GM21825 (cell line): ENCODE measurements at regions not wholly inside any gene's neighbourhood (a gene's known extent, or its start where the extent isn't known, plus 50 kb on each side); places are given as distances from the start of the nearest gene placed in this dataset.

ENCODE experiments used
- ATAC-seq: cut with Tn5 transposase; IDR thresholded peaks from one replicate; pipeline ENCODE4 v1.9.1; 2021; ENCODE audit warnings: mild to moderate bottlenecking, moderate library complexity; ENCODE audit not compliant: unreplicated experiment

DNA sequence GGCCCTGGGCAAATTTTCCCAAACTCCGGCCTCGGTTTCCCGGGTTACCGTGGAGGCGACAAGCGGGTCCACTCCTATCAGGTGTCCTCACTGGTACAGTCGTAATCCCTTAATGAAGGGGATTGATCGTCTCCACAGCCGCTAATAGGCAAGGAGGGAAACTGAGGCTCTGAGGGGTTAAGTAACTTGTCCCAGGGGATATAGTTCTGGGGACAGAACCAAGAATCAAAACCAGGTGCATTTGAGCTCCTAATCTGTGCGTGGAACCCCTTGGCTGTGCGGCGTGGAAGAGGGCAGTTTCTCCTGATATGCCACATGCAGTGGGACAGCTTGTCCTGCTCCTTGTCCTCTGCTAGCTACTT, 157.2 kb downstream of the CYRIA start:
- ATAC-seq: no peak

DNA sequence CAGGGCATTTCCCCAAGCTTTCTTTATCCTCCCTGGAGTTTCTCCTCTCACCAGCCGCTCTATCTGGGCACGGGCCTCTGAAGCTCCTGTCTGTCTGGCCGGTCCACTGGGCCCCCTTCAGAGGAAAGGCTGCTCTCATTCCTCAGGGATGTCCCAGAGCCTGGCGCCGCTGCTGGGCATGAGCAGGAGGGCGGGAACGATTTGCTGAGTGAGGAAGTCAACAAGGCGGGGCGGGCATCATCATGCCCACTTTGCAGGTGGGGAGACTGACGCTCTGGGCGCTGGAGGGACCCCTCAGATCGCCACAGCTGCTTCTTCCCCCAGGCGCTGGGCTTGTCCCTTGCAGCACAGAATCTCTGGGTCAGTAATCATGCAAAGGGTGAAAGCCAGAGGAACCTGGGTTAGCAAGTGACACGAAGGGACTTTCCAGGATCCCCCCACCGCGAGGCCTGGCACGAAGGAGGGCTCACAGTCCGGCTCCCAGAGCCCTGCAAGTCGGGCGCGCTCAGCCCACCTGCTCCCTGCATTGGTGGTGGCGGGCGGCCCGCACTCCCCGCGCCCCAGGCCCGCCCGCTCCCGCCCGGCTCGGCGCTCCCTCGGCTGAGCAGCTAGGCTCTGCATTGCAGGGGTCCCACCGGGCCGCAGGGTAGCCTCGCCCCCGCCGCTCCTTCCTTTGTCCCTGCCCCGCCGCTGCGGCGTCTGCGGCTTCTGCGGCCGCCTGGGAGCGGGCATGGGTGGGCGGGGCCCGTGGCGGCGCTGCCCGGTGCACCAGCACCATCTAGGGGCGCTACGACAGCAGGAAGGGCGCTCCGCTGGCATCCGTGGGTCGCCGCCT, 157.8 kb downstream of the CYRIA start:
- ATAC-seq: no peak

DNA sequence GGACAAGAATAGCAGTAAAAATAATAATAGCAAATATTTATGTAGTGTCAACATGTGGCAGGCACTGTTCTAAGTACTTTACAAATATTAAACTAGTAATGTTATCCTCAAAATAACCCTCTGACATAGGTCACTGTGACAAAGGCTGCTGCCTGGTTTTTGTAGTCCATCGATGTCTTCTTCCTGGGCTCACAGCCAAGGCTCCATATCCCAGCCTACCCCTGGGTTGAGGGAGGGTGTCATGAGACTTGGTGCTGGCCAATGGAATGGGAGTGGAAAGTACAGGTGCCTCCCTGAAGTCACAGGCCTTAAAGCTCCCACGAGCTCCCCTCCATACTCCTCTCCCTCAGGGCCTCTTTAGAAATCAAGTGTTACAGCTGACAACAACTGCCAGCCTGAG, 159.3 kb downstream of the CYRIA start:
- no peak for ATAC-seq

DNA sequence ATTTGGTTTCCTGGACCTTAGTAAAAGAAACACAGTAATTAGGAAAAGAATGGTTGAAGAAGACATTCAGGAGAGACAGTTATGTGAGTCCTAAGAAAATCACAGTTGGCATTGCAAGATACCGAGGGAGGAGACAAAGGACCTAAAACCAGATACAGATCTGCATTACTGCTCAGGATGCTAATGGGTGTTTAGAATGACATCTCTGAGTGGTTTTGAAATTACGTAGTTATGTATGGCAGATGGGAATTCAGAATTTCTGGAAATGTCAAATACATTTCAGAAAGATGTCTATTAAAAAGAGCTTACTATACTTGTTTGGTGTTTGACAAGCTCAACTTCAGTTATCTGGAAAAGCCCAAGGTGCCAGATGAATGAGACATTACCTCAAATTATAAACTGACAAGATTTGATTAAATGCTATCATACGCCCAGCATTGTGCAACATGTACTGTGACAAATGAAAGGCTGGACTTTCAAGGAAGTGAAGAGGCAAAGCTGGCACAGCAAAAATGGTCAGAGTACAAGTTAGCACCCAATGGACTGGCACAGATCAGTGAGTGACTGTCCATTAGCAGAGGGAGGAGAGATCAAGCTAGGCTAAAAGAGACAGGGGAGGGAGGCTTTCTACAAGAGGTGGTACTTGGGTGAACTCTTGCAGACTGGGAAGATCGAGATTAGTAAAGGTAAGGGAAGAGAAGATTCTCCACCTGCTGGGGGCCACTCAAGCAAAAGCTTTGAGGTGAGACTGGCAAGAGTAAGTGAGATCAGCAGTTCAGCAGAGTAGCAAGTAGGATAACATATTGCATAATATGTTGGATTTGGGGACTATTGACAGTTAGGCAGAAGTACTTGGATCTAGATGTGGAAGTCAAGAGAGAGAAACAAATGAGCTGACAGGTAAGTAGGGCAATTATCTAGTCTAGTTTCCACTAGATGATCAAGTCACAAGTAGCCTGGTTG, 168.9 kb downstream of the CYRIA start:
- no peak for ATAC-seq

DNA sequence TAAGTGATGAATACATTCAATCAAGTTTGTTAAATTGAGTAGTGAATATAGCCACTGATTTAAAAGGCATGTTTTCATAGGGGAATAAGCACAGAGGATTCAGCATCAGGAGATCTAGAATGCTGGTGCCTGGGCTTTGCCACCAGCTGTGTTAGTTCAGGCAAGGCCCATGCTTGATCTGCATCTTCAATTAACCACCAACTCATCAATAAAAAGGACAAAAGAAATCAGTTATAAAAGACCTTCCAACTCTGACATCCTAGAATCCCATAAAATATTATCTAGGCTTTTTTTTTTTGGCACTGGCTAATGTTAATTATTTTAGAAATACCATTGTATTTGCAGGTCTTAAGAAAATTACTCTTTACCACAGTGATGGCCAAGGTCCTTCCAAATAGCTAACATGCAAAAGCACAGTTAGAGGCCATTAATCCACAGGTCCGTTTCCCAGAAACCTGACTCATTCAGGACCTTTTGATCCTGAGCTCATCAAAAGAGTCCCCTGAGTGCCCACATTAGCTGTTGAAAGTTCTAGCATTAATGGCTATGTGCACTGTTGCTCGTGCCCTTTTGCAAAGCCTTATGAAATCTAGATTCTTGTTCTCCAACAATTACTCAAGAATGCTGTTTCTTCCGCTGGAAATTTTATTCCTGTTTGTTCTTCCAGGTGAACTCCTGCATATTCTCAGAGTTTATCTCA, 170.0 kb downstream of the CYRIA start:
- ATAC-seq: no peak

DNA sequence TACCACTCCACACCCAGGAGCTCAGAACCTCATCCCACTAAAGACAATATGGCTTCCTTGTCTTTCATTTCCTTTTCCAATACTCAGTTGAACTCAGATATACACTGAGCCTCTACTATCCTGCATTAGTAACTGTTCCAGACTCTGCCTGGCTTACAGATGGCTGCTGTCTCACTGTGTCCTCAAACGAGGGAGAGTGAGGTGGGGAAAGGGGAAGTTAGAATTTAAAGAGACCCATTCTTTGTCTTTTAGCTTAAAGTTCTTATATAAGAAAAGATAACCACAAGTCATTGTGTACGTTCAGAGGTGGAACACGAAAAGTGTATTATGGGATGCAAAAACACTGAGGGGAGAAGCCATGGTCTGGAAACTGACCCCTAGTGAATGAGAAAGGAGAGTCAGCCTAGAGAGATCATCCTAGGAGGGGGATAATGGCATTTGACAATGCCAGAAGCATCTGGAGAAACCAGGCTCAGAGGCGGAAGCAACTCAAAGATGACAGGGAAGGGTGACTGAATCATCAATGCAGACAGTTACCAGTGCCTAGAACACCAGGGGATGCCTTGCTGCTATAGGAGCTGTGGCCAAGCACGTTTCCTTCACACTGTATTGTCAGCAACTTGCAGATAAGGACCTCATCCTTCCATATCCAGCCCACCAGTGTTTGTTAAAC, 170.7 kb downstream of the CYRIA start:
- no peak for ATAC-seq

DNA sequence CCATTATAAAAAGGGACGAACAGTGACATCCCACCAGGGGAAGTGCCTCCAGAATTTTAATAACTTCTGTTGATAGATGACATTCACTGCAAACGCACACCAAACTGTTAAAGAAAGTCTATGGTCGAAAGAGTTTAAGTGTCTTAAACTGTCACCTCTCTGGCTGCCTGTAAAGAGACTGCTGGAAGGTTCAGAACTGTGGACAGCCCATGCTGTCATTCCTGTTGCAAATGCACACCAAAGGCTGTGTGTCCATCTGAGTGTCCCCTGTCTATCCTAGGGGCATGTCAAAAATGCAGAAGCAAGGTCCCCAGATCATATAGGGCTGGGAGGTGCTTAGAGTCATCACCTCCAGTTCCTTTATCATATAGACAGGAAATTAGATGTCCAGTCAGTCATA, 171.8 kb downstream of the CYRIA start:
- ATAC-seq: no peak

DNA sequence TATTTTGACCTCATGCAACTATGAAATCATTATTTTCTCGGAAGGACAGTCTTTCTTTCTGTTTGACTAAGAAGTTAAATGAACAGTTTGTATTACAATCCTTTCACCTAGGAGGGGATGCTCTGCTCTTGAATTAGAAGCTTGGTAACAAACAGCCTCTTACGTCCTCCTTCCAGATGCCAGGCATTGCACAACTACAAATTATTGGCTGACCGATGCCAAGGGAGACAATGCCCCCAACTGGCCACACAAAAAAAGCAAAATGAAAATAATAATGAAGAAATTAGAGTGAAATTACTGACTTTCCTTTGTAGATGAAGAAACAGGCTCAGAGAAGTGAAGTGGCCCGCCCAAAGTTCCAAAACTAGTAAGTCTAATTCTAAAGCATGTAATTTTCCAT, 177.9 kb downstream of the CYRIA start:
- no peak for ATAC-seq

DNA sequence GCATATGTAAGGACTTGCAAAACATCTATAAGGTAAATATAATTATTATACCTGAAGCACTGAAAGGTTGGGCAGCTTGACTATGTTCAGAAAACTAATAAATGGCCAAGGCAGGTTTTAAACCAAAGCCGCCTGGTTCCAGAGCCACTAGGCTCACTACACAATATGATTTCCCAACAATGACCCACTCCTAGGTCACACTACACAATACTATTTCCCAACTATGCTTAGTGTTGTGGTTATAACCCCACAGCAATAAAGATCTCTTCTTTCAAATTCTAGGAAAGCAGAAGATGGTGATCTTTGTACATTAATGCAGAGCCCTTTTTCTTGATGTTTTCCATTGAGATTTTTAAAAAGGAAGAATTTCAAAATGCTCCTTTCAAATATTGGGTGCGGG, 180.4 kb downstream of the CYRIA start:
- no peak for ATAC-seq

DNA sequence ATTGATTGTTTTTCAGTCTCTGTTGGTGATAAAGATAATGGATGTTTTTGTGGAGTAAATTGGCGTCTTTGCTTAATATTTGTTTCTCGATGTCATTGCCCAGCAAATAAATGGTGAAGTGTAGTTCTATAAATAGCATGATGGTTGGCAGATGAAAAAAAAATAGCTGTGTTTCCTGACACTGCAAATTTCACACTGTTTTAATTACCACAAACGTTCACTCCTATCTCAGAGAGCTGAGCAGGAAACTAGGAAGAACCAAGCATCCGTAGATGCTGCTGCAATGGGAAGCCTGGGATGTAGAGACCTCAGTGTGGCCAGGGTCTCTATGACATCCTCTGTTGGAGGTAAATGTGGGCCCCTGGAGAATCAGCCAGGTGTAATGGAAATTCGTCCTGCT, 183.2 kb downstream of the CYRIA start:
- no peak for ATAC-seq

DNA sequence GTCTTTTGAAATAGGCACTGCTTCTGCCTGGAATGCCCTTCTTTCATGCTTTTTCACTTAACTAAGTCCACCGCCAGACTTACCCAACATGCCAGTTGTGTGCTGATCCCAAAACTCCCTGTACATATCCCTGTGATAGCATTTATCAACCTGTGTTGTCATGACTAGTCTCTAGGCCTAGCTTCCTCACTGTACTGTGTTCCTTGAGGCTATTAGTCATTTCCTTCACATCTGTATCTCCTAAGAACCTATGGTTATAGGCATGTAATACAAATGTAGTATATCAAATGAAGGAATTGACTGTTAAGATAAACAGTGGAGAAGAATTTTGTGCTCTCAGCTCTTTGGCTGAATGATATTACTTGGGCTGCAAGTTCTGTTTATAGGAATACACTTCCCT, 184.3 kb downstream of the CYRIA start:
- no peak for ATAC-seq

DNA sequence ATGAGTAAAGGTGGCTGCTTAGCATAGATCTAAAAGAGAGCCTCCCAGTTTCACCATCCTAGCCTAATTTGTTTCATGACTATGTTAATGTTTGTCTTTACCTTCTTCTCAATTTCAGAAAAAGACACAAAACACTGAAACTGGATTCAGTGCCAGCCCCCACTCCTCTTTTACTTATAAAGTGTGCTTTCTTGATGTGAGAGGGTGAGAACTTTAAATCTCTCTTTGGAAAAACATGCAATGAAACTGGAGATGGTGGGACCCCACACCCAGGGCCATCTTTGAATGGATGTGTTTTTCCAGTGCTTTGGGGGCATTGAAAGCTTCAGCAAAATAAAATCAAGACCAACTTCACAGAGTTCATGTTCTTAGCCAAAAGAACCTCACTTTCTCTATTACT, 185.9 kb downstream of the CYRIA start:
- ATAC-seq: no peak

DNA sequence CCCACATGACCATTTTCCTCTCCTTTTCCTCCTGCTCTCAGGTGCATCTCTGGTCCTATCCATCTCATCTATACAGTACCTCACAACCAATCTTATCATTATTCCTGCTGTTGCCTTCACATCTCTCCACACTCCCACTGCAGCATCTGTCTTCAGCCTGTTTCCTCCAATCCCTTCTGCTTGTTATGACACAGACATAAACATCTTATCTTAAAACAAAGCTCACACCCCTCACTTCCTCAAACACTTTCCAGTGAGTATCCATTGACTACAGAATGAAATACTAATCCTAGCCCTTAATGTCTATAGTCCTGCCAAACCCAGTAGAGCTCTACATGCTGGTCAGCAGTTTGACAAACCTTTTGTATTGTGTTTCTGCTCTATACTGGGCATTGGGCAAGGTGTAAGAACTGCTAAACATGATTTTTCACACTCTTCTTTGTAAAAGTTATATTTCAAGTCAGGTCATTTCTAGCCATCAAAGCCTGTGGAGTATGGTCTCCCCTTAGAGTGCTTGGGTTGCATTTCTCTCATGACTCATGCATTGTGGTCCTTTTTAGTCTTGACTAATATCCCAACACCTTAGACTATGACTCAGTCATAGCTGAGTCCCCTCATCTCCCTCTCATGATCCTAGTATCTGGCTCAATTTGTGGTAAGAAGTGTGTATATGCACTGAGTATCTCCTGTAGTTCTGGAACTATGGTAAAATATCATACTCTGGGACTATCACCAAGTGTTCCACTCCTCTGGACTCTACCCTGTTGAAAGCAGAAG, 187.0 kb downstream of the CYRIA start:
- ATAC-seq: no peak

DNA sequence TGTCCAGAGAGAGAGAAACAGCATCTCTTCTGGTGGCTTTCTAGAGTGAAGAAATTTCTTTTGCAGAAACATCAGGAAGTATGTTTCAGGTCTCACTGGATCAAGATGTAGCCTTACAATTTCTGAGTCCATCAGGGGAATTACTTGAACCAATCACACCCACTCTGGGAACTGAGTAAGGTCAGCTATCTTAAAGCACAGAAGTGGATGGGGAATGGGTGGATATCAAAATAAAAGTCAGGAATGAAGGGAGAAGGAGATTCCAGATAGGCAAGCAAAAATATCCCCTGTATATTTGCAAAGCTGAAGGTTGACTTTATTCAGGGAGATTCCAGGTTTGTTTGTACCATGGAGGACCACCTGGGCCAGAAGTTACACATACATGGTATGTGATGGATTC, 188.0 kb downstream of the CYRIA start:
- ATAC-seq: no peak

DNA sequence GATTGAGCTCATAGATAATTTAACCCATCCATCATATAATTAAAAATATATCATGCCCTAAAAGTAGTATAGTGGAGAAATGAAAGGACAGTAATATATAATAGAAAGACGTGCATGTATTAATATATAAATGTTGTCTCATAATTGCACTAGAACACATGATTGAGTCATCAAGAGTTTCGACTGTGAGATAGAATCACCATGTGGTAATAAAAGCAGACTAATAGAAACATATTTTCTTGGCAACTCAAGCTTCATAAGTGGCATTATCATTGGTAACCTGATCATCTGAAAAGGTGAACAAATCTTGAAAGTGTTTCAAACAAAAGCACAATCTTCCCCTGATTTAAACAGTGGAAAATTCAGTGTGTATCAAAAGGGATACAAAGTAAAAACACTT, 188.8 kb downstream of the CYRIA start:
- ATAC-seq: no peak

DNA sequence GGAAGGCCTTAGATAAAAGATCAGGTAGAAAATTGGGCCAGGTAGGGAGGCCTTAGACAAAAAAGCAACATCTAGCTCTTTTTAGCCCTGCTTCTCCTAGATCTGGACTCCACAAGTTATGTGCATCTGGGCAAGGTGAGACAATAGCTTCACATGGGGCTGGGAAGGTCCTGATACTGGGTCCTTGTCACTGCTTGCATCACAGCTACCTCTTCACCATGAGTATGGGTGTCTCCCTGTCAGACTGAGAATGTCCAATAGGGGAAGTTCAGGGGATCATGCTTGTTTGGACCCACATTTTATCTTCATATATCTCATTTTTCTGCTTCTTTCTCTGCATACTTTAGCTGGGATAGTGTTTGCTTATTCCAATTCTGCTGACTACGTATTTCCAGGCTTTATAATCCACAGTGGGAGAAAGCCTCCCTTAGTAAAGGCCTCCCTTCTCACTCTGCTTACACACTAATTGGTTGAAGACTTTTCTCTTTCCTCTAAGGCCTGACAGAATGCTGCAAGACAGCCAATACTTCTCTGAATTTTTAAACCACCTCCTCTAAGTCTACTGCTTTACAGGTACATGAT, 189.6 kb downstream of the CYRIA start:
- ATAC-seq: no peak

DNA sequence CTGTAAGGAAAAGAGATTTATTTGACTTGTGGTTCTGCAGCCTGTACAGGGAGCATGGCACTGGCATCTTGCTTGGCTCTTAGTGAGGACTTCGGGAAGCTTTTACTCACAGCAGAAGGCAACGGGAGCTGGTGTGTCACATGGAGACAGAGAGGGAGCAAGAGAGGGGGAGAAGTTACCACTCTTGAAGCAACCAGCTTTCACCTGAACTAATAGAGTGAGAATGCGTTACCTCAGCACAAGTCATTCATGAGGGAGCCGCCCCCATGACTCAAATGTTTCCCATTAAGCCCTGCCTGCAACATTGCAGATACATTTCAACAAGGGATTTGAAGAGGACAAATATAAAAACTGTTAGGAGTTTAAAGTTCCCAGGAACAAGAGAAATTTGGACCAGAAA, 190.0 kb downstream of the CYRIA start:
- ATAC-seq: no peak

DNA sequence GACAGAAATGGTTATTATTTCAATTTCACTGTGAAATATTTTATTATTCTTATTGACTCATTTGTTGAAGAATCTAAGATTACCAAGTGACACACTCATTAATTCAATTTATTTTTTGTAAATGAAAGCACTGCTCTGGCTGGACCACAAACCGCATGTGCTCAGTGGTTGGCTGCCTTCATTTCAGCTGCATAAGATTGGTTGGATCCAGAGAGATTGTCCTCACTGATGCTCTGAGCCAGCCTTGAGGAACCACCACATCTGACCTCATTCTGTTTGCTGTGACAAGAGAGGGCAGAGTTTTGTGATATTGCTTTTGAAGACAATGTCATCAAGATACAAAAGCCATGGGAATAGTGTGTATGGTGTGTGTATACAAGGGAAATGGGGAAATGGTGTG, 192.1 kb downstream of the CYRIA start:
- no peak for ATAC-seq

DNA sequence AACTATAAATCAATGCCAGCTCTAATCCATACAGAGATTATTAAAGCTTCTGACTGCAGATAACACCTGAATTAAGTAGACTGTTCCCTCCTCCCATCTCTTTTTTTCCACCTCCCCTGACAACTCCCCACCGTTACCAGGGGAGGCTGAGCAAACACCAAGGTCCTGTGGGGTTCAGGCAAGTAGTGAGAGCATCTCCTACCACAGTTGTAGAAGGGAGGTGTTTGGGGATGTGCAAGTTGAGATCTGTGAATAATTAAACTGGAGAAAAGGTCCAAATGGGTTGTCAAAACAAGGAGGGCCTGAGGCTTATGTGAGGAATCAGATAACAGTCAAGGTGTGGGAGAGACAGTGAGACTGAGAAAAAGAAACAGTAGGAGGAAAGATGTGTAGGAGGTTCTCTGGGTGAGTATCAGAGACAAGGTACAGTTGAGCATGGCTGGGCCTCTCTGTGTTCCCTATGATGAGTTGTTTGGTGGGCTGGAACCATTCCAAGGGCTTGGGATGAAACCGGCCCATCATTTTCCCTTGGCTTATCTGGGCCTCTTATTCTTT, 194.6 kb downstream of the CYRIA start:
- ATAC-seq: no peak

DNA sequence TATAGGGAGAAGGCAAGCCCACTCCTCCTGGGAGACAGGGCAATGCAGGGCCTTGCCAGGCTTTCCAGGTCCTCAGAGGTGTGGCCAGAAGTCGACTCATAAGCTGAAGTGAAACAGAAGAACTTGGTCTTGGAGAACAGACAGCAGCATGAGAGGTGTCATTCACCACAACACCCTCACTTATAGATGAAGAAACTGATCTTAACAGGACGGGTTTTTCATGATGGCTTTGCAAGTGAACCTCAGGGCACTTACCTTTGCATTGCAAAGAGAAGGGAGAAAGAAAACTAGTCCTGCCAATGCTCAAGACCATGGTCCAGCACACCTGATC, 198.8 kb downstream of the CYRIA start:
- ATAC-seq: no peak
